Endodermal cell (in vitro differentiated cells): ENCODE measurements at regions not wholly inside any gene's neighbourhood (a gene's known extent, or its start where the extent isn't known, plus 50 kb on each side); places are given as distances from the start of the nearest gene placed in this dataset.

ENCODE experiments used
- DNase-seq: peaks from one replicate; pipeline ENCODE4 v3.0.0-alpha.2; 2017
- H3K27ac ChIP-seq: 2 replicates; pipeline ENCODE4 v1.5.1; 2013; ENCODE audit warnings: mild to moderate bottlenecking, low read depth, low read length, moderate library complexity
- H3K27me3 ChIP-seq: 2 replicates; pipeline ENCODE4 v1.6.1; 2013; ENCODE audit warnings: mild to moderate bottlenecking, low read length, moderate library complexity; ENCODE audit not compliant: insufficient read depth, control insufficient read depth, poor library complexity, severe bottlenecking
- H3K36me3 ChIP-seq: 2 replicates; pipeline ENCODE4 v1.7.0; 2013; ENCODE audit warnings: mild to moderate bottlenecking, low read length, moderate library complexity; ENCODE audit not compliant: control insufficient read depth, insufficient read depth
- H3K4me1 ChIP-seq: one replicate; pipeline ENCODE4 v1.7.0; 2013; ENCODE audit warnings: low read length; ENCODE audit not compliant: control insufficient read depth, insufficient read depth
- H3K4me3 ChIP-seq: 2 replicates; pipeline ENCODE4 v1.5.1; 2013; ENCODE audit warnings: mild to moderate bottlenecking, low read length, moderate library complexity
- H3K9ac ChIP-seq: 2 replicates; pipeline ENCODE4 v1.6.1; 2013; ENCODE audit warnings: mild to moderate bottlenecking, low read length, moderate library complexity; ENCODE audit not compliant: poor library complexity, severe bottlenecking; ENCODE audit errors: extremely low read depth
- H3K9me3 ChIP-seq: 2 replicates; pipeline ENCODE4 v1.6.1; 2013; ENCODE audit warnings: mild to moderate bottlenecking, low read length, moderate library complexity; ENCODE audit not compliant: control insufficient read depth
- H3K27ac Mint-ChIP-seq: 2 replicates; pipeline ENCODE4 v1.8.0; 2020; ENCODE audit warnings: mixed read lengths
- H3K27me3 Mint-ChIP-seq: 2 replicates; pipeline ENCODE4 v1.8.0; 2021; ENCODE audit warnings: mild to moderate bottlenecking, mixed read lengths; ENCODE audit not compliant: insufficient read depth
- H3K36me3 Mint-ChIP-seq: 2 replicates; pipeline ENCODE4 v1.8.0; 2020; ENCODE audit warnings: low read depth, mixed read lengths
- H3K4me1 Mint-ChIP-seq: 2 replicates; pipeline ENCODE4 v1.8.0; 2020; ENCODE audit warnings: mixed read lengths
- H3K4me3 Mint-ChIP-seq: 2 replicates; pipeline ENCODE4 v1.8.0; 2020; ENCODE audit warnings: mild to moderate bottlenecking, moderate library complexity, mixed read lengths
- H3K9me3 Mint-ChIP-seq: 2 replicates; pipeline ENCODE4 v1.8.0; 2020; ENCODE audit warnings: mild to moderate bottlenecking, mixed read lengths
- CTCF ChIP-seq: fragments of 200-600 bp; sonication (generic); conservative IDR thresholded peaks from 2 replicates; pipeline ENCODE4 v1.5.0; 2021; ENCODE audit warnings: antibody characterized with exemption, mild to moderate bottlenecking
- WGBS, 2 experiments: methylation state at CpG; one replicate each; pipeline versions ENCODE4 v1.1.5 to v1.1.7; 2013; ENCODE audit warnings: missing lambda C conversion rate in 2 of 2, mixed read lengths in 1 of 2; ENCODE audit not compliant: insufficient coverage in 1 of 2, insufficient read length in 1 of 2; 5-methylcytosine and 5-hydroxymethylcytosine counted together

- peaks cover 17% of the 10 kb centered on the region for H3K27me3 Mint-ChIP-seq
These were observed 618.9 kb upstream of the IGFBP3 start for GRCh38 chr7:46539892-46540483.

GRCh38 chr7:46537191-46537905 lies 616.3 kb upstream of the IGFBP3 start:
- no peak overlapping the region for H3K27ac ChIP-seq
- TF ChIP-seq CTCF: no peak
- no peak for DNase-seq
- H3K27me3 ChIP-seq: no peaks in the 10 kb centered on the region
- peaks cover 28% of the 10 kb centered on the region for H3K4me1 Mint-ChIP-seq
- H3K9me3 ChIP-seq: peaks cover 15% of the 10 kb centered on the region
- peaks cover 3% of the 10 kb centered on the region for H3K4me1 ChIP-seq
- H3K4me3 ChIP-seq: no peak overlapping the region
- H3K36me3 ChIP-seq: no peaks in the 10 kb centered on the region
- peaks cover 38% of the 10 kb centered on the region for H3K27me3 Mint-ChIP-seq
- H3K9ac ChIP-seq: no peak overlapping the region
- H3K4me3 Mint-ChIP-seq: no peak overlapping the region
- peaks cover 9% of the 10 kb centered on the region for H3K36me3 Mint-ChIP-seq
- peaks cover 13% of the 10 kb centered on the region for H3K9me3 Mint-ChIP-seq
- 80 to 93% methylated on average over 1 to 4 of the region's 5 CpGs for WGBS, 2 experiments
- H3K27ac Mint-ChIP-seq: no peak overlapping the region

More at GRCh38 chr7:46539892-46540483, 618.9 kb upstream of the IGFBP3 start:
- peaks cover 10% of the 10 kb centered on the region for H3K9me3 ChIP-seq
- H3K27me3 ChIP-seq: no peaks in the 10 kb centered on the region
- H3K27ac Mint-ChIP-seq: no peak overlapping the region
- peak; percentile 83 for DNase-seq
- no peak overlapping the region for H3K9ac ChIP-seq
- peaks cover 37% of the 10 kb centered on the region for H3K4me1 Mint-ChIP-seq
- H3K4me1 ChIP-seq: no peaks in the 10 kb centered on the region
- H3K4me3 ChIP-seq: no peak overlapping the region
- peaks cover 9% of the 10 kb centered on the region for H3K36me3 Mint-ChIP-seq
- H3K4me3 Mint-ChIP-seq: no peak overlapping the region
- no peaks in the 10 kb centered on the region for H3K36me3 ChIP-seq
- peaks cover 13% of the 10 kb centered on the region for H3K9me3 Mint-ChIP-seq
- WGBS, 2 experiments: 80 to 81% methylated on average over 5 of the region's 5 CpGs
- no peak overlapping the region for H3K27ac ChIP-seq
- no peak for TF ChIP-seq CTCF

GRCh38 chr7:46534664-46535588 lies 613.9 kb upstream of the IGFBP3 start:
- H3K27me3 Mint-ChIP-seq: peaks cover 54% of the 10 kb centered on the region

More at GRCh38 chr7:46534664-46535588, 613.9 kb upstream of the IGFBP3 start:
- no peak overlapping the region for H3K27ac ChIP-seq
- peak overlapping the region; percentile 22 for H3K27ac Mint-ChIP-seq
- 49 to 53% methylated on average over 2 to 6 of the region's 6 CpGs for WGBS, 2 experiments
- H3K9me3 Mint-ChIP-seq: peaks cover 29% of the 10 kb centered on the region
- TF ChIP-seq CTCF: no peak
- DNase-seq: peak; percentile 86
- H3K4me1 Mint-ChIP-seq: peaks cover 22% of the 10 kb centered on the region
- H3K36me3 Mint-ChIP-seq: peaks cover 9% of the 10 kb centered on the region
- H3K36me3 ChIP-seq: no peaks in the 10 kb centered on the region
- H3K9ac ChIP-seq: no peak overlapping the region
- peaks cover 38% of the 10 kb centered on the region for H3K9me3 ChIP-seq
- H3K4me3 Mint-ChIP-seq: no peak overlapping the region
- peaks cover 3% of the 10 kb centered on the region for H3K4me1 ChIP-seq
- H3K4me3 ChIP-seq: peak overlapping the region; percentile 32
- H3K27me3 ChIP-seq: no peaks in the 10 kb centered on the region
